CD14-positive monocyte (primary cell): ENCODE measurements at regions not wholly inside any gene's neighbourhood (a gene's known extent, or its start where the extent isn't known, plus 50 kb on each side); places are given as distances from the start of the nearest gene placed in this dataset.

Source experiments
- DNase-seq, 3 donors: peaks; one replicate each; pipeline ENCODE4 v3.0.0-alpha.2; 2011 to 2022
- H2AFZ ChIP-seq: 2 replicates; pipeline ENCODE4 v1.6.0; 2012; ENCODE audit warnings: mild to moderate bottlenecking, low read depth, low read length, inconsistent platforms; ENCODE audit not compliant: insufficient read depth, poor library complexity, severe bottlenecking
- H3K27ac ChIP-seq, 2 donors: 1 replicate in 1 of 2; 2 replicates in 1 of 2; pipeline ENCODE4 v1.5.1; 2012 to 2013; ENCODE audit warnings: low read length in 2 of 2, control low read depth in 1 of 2, inconsistent platforms in 1 of 2, low read depth in 1 of 2, mild to moderate bottlenecking in 1 of 2
- H3K27me3 ChIP-seq, 2 donors: one replicate each; pipeline versions ENCODE4 v1.6.0 to v1.6.1; 2011 to 2013; ENCODE audit warnings: low read length in 2 of 2; ENCODE audit not compliant: control insufficient read depth in 2 of 2, insufficient read depth in 2 of 2
- H3K36me3 ChIP-seq, 2 donors: replicated peaks in 1 of 2; 1 replicate in 1 of 2; 2 replicates in 1 of 2; pipeline versions ENCODE4 v1.5.1 to v1.6.1; 2012 to 2013; ENCODE audit warnings: low read length in 2 of 2, control low read depth in 1 of 2, inconsistent platforms in 1 of 2, mild to moderate bottlenecking in 1 of 2; ENCODE audit not compliant: insufficient read depth in 2 of 2, control insufficient read depth in 1 of 2
- H3K4me1 ChIP-seq, 2 donors: 1 replicate in 1 of 2; 2 replicates in 1 of 2; pipeline versions ENCODE4 v1.5.1 to v1.6.1; 2012 to 2013; ENCODE audit warnings: low read length in 2 of 2, control low read depth in 1 of 2, inconsistent platforms in 1 of 2, mild to moderate bottlenecking in 1 of 2, moderate library complexity in 1 of 2; ENCODE audit not compliant: insufficient read depth in 2 of 2, control insufficient read depth in 1 of 2
- H3K4me2 ChIP-seq: replicated peaks from 2 replicates; pipeline ENCODE3; 2012; ENCODE audit warnings: low read length, moderate library complexity, mild to moderate bottlenecking; ENCODE audit not compliant: poor library complexity, severe bottlenecking; ENCODE audit errors: extremely low read depth
- H3K4me3 ChIP-seq, 3 experiments: fragments of 200-600 bp in 1 of 3; sonication (generic) in 1 of 3; replicated peaks in 1 of 3; 1 replicate in 2 of 3; 2 replicates in 1 of 3; pipeline ENCODE4 v1.5.1; 2011 to 2013; ENCODE audit warnings: low read length in 3 of 3, mild to moderate bottlenecking in 3 of 3, control low read depth in 2 of 3, low read depth in 2 of 3, inconsistent platforms in 1 of 3, moderate library complexity in 1 of 3
- H3K79me2 ChIP-seq: 2 replicates; pipeline ENCODE4 v1.6.0; 2012; ENCODE audit warnings: mild to moderate bottlenecking, control low read depth, inconsistent platforms, low read length, moderate library complexity; ENCODE audit not compliant: insufficient read depth
- H3K9ac ChIP-seq: 2 replicates; pipeline ENCODE4 v1.6.0; 2017; ENCODE audit warnings: low read length, mild to moderate bottlenecking; ENCODE audit not compliant: insufficient read depth, poor library complexity, severe bottlenecking
- H3K9me3 ChIP-seq, 2 donors: replicated peaks in 1 of 2; 1 replicate in 1 of 2; 2 replicates in 1 of 2; pipeline versions ENCODE4 v1.5.1 to v1.6.1; 2012 to 2013; ENCODE audit warnings: low read length in 2 of 2, control low read depth in 1 of 2; ENCODE audit not compliant: control insufficient read depth in 1 of 2, insufficient read depth in 1 of 2
- H4K20me1 ChIP-seq: 2 replicates; pipeline ENCODE4 v1.6.0; 2012; ENCODE audit warnings: mild to moderate bottlenecking, low read length, control low read depth, moderate library complexity; ENCODE audit not compliant: insufficient read depth
- H3K27ac Mint-ChIP-seq, 7 donors: one replicate each; pipeline ENCODE4 v1.8.0; 2020; ENCODE audit warnings: mild to moderate bottlenecking in 7 of 7, mixed read lengths in 7 of 7, moderate library complexity in 6 of 7, inconsistent platforms in 2 of 7
- H3K27me3 Mint-ChIP-seq, 3 donors: one replicate each; pipeline ENCODE4 v1.8.0; 2021 to 2022; ENCODE audit warnings: low read depth in 3 of 3, mild to moderate bottlenecking in 3 of 3, mixed read lengths in 3 of 3, moderate library complexity in 3 of 3, inconsistent platforms in 1 of 3
- H3K36me3 Mint-ChIP-seq, 2 donors: one replicate each; pipeline ENCODE4 v1.8.0; 2020; ENCODE audit warnings: mixed read lengths in 2 of 2, inconsistent platforms in 1 of 2, mild to moderate bottlenecking in 1 of 2
- H3K4me1 Mint-ChIP-seq: one replicate; pipeline ENCODE4 v1.8.0; 2020; ENCODE audit warnings: mild to moderate bottlenecking, mixed read lengths
- H3K4me3 Mint-ChIP-seq, 2 donors: one replicate each; pipeline ENCODE4 v1.8.0; 2020; ENCODE audit warnings: mild to moderate bottlenecking in 2 of 2, mixed read lengths in 2 of 2, moderate library complexity in 1 of 2
- H3K9me3 Mint-ChIP-seq, 7 donors: one replicate each; pipeline ENCODE4 v1.8.0; 2020 to 2022; ENCODE audit warnings: mixed read lengths in 7 of 7, mild to moderate bottlenecking in 6 of 7, moderate library complexity in 6 of 7, inconsistent platforms in 2 of 7
- whole genome bisulfite sequencing: methylation state at CpG from one replicate; pipeline ENCODE4 v1.1.5; 2013; ENCODE audit warnings: missing lambda C conversion rate; ENCODE audit not compliant: insufficient coverage; 5-methylcytosine and 5-hydroxymethylcytosine counted together
- intact Hi-C, 2 donors: fragments of 100-400 bp; cut with micrococcal nuclease; formaldehyde crosslinking; loops; one replicate each; pipeline versions ENCODE4 v1.15.0 to v1.15.1; 2023
- TF ChIP-seq, protein P1 (sequence below): fragments of 200-600 bp; IDR thresholded peaks from one replicate; pipeline ENCODE4 v1.8.0; 2022; ENCODE audit warnings: antibody characterized with exemption, mild to moderate bottlenecking

- H4K20me1 ChIP-seq, result no peaks in the 10 kb centered on the region
- peaks cover 25 to 41% (median 31%) of the 10 kb centered on the region in 3 donors for H3K27me3 Mint-ChIP-seq
- H3K27ac Mint-ChIP-seq, result no peak overlapping the region
- no peaks in the 10 kb centered on the region for H3K4me1 ChIP-seq
- H3K4me2 ChIP-seq, result no peak overlapping the region
- no peaks in the 10 kb centered on the region for H3K36me3 ChIP-seq
- H3K9me3 Mint-ChIP-seq, result peaks cover 0 to 7% (median 0%) of the 10 kb centered on the region in 7 donors
- 31% methylated on average over 15 of the region's 23 CpGs for WGBS
- DNase-seq, result no peak
- H3K9ac ChIP-seq, result no peak overlapping the region
- peaks cover 14 to 16% of the 10 kb centered on the region in 2 donors for H3K27me3 ChIP-seq
- H2AFZ ChIP-seq, result no peak overlapping the region
- no peak overlapping the region for H3K27ac ChIP-seq
- intact Hi-C loops, result no loop called here
- H3K36me3 Mint-ChIP-seq, result no peaks in the 10 kb centered on the region
- H3K4me3 ChIP-seq, result no peak overlapping the region
- H3K79me2 ChIP-seq, result no peaks in the 10 kb centered on the region
- no peaks in the 10 kb centered on the region for H3K4me1 Mint-ChIP-seq
- H3K4me3 Mint-ChIP-seq, result no peak overlapping the region
- TF ChIP-seq, protein P1, sequence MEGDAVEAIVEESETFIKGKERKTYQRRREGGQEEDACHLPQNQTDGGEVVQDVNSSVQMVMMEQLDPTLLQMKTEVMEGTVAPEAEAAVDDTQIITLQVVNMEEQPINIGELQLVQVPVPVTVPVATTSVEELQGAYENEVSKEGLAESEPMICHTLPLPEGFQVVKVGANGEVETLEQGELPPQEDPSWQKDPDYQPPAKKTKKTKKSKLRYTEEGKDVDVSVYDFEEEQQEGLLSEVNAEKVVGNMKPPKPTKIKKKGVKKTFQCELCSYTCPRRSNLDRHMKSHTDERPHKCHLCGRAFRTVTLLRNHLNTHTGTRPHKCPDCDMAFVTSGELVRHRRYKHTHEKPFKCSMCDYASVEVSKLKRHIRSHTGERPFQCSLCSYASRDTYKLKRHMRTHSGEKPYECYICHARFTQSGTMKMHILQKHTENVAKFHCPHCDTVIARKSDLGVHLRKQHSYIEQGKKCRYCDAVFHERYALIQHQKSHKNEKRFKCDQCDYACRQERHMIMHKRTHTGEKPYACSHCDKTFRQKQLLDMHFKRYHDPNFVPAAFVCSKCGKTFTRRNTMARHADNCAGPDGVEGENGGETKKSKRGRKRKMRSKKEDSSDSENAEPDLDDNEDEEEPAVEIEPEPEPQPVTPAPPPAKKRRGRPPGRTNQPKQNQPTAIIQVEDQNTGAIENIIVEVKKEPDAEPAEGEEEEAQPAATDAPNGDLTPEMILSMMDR, result no peak
- no peaks in the 10 kb centered on the region for H3K9me3 ChIP-seq
Measured at GRCh38 chr22:26912655-26913345, 255.4 kb downstream of the MIAT start.

DNA sequence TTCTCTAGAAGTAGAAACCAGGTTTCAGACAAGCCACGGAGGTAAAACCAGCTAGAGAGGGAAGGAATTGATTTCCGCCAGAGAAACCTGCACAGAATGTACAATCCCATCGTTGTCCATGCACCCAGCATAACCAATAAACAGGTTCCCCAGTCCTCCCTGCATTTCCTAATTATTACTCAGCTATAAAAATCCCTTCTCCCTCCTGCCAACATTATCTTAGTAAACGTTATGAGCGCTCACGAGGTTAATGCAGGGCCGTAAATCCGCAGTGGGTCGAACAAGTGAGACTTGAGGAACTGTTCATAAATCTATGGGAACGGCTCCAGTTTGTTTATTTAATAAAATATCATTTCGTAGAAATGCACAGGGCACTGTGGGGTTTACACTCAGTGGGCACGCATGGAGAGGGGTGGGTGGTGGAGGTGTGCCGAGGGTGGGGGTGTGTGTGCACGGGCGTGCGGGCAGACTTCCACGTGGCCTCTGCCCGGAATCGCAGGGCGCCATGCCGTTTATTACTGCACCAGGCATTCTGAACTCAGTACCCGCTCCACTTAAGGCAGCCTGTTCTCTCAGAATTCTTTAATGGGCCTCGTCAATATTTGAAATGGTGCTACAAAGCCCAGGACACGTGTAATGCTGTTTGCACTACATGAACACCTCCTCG, 257.3 kb downstream of the MIAT start:
- H3K27me3 ChIP-seq, result peaks cover 14 to 16% of the 10 kb centered on the region in 2 donors
- H3K79me2 ChIP-seq, result no peaks in the 10 kb centered on the region
- H3K9ac ChIP-seq, result no peak overlapping the region
- H4K20me1 ChIP-seq, result no peaks in the 10 kb centered on the region
- H3K4me2 ChIP-seq, result no peak overlapping the region
- H3K36me3 ChIP-seq, result no peaks in the 10 kb centered on the region
- Mint-ChIP-seq H3K36me3 (no peaks in the 10 kb centered on the region), H3K4me3 (no peak overlapping the region), H3K9me3 (peaks cover 0 to 2% (median 0%) of the 10 kb centered on the region in 7 donors), H3K4me1 (no peaks in the 10 kb centered on the region), H3K27ac (no peak overlapping the region), H3K27me3 (peaks cover 25 to 41% (median 28%) of the 10 kb centered on the region in 3 donors)
- WGBS, result 93% methylated on average over 13 of the region's 25 CpGs
- H2AFZ ChIP-seq, result no peak overlapping the region
- no peak for DNase-seq
- TF ChIP-seq, protein P1, result no peak
- H3K9me3 ChIP-seq, result no peaks in the 10 kb centered on the region
- no peaks in the 10 kb centered on the region for H3K4me1 ChIP-seq
- H3K27ac ChIP-seq, result no peak overlapping the region
- no peak overlapping the region for H3K4me3 ChIP-seq
- intact Hi-C loops, result no loop called here
